ENCODE measurements at regions not wholly inside any gene's neighbourhood (a gene's known extent, or its start where the extent isn't known, plus 50 kb on each side); places are given as distances from the start of the nearest gene placed in this dataset.

GRCh38 chr13:26967119-26968038 lies 204.2 kb downstream of the USP12 start:
- TF ChIP-seq CTCF (IDR thresholded peaks at IDR 0.05), result no peak
- no peak overlapping the region for H3K4me3 ChIP-seq
- no peak for DNase-seq
- peaks cover 0 to 19% (median 0%) of the 10 kb centered on the region in 4 donors for H3K4me1 ChIP-seq
- H3K9me3 ChIP-seq, result no peaks in the 10 kb centered on the region
- no peak overlapping the region for H3K27ac ChIP-seq
- H3K36me3 ChIP-seq, result no peaks in the 10 kb centered on the region
- intact Hi-C loops (cut with DNase I; ENCODE audit: low total_unique reads), result no loop called here
- H3K27me3 ChIP-seq, result peaks cover 0 to 15% of the 10 kb centered on the region in 2 donors

- Histone ChIP-seq H3K27me3 (peaks cover 0 to 15% of the 10 kb centered on the region in 2 donors), H3K36me3 (no peaks in the 10 kb centered on the region), H3K4me1 (peaks cover 0 to 19% (median 0%) of the 10 kb centered on the region in 4 donors), H3K4me3 (no peak overlapping the region), H3K9me3 (no peaks in the 10 kb centered on the region), H3K27ac (no peak overlapping the region)
- intact Hi-C loops (cut with DNase I; ENCODE audit: low total_unique reads), result no loop called here
- no peak for DNase-seq
- no peak for TF ChIP-seq CTCF (IDR thresholded peaks at IDR 0.05)
Observed at GRCh38 chr13:26966701-26967080, 204.9 kb downstream of the USP12 start.

GRCh38 chr13:26965952-26966700 lies 205.5 kb downstream of the USP12 start:
- DNase-seq, result no peak
- peaks cover 0 to 15% of the 10 kb centered on the region in 2 donors for H3K27me3 ChIP-seq
- intact Hi-C loops (cut with DNase I; ENCODE audit: low total_unique reads), result no loop called here
- H3K4me3 ChIP-seq, result no peak overlapping the region
- no peaks in the 10 kb centered on the region for H3K9me3 ChIP-seq
- H3K27ac ChIP-seq, result no peak overlapping the region
- no peak for TF ChIP-seq CTCF (IDR thresholded peaks at IDR 0.05)
- H3K4me1 ChIP-seq, result peaks cover 0 to 19% (median 0%) of the 10 kb centered on the region in 4 donors
- no peaks in the 10 kb centered on the region for H3K36me3 ChIP-seq

GRCh38 chr13:26964278-26965250 lies 204.0 kb upstream of the GPR12 start:
- H3K4me1 ChIP-seq, result peaks cover 0 to 19% (median 0%) of the 10 kb centered on the region in 4 donors
- H3K27ac ChIP-seq, result no peak overlapping the region
- peaks cover 0 to 15% of the 10 kb centered on the region in 2 donors for H3K27me3 ChIP-seq
- no peak for TF ChIP-seq CTCF (IDR thresholded peaks at IDR 0.05)
- no peaks in the 10 kb centered on the region for H3K36me3 ChIP-seq
- no peak for DNase-seq
- H3K4me3 ChIP-seq, result no peak overlapping the region
- intact Hi-C loops (cut with DNase I; ENCODE audit: low total_unique reads), result no loop called here
- no peaks in the 10 kb centered on the region for H3K9me3 ChIP-seq

GRCh38 chr13:26962671-26963070 lies 202.1 kb upstream of the GPR12 start:
- DNase-seq, result no peak
- intact Hi-C loops (cut with DNase I; ENCODE audit: low total_unique reads), result no loop called here
- Histone ChIP-seq H3K27me3 (peaks cover 0 to 16% of the 10 kb centered on the region in 2 donors), H3K4me3 (no peak overlapping the region), H3K9me3 (no peaks in the 10 kb centered on the region), H3K27ac (no peak overlapping the region), H3K36me3 (no peaks in the 10 kb centered on the region), H3K4me1 (peaks cover 0 to 19% (median 0%) of the 10 kb centered on the region in 4 donors)
- no peak for TF ChIP-seq CTCF (IDR thresholded peaks at IDR 0.05)
